HG03342 (cell line): ENCODE measurements at regions not wholly inside any gene's neighbourhood (a gene's known extent, or its start where the extent isn't known, plus 50 kb on each side); places are given as distances from the start of the nearest gene placed in this dataset.

Source experiments
- ATAC-seq: cut with Tn5 transposase; IDR thresholded peaks from one replicate; pipeline ENCODE4 v1.9.1; 2021; ENCODE audit warnings: mild to moderate bottlenecking, moderate library complexity; ENCODE audit not compliant: unreplicated experiment

DNA sequence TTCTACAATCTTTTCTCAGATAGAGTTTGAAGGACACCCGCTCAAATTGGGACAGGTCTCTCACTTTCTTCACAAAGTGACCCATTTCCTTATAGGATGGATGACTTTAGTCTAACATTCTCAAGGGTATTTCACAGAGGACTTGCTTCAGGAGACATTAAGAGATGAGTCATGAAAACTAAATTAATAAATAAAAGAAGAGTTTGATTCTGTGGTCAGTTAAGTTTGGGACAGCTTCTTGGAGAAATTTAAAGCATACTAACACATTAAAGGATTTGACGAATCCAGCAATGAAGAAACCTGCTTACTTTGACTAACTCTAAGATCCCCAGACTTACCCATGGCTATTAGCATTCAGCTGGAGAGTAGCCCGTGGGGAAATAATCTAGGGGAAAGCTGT, 95.6 kb upstream of the RAB3GAP2 start:
- ATAC-seq: no peak

DNA sequence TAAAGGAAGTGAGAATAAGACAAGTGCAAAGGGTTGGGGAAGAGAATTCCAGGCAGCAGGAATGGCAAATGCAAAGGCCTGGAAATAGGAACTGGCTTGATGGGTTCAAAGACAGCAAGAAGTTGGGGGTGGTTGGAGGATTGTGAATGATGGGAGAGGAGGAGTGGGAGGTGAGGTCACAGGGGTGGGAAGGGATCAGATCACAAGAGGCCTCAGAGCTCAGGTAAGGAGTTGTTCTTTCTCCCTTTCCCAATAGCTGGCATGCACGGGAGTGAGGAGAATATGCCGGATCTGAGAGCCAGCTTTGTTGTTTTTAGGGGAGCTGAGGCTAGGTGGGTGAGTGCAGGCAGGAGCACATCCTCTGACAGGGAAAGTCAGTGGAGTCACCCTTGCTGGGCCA, 94.0 kb upstream of the RAB3GAP2 start:
- ATAC-seq: no peak

DNA sequence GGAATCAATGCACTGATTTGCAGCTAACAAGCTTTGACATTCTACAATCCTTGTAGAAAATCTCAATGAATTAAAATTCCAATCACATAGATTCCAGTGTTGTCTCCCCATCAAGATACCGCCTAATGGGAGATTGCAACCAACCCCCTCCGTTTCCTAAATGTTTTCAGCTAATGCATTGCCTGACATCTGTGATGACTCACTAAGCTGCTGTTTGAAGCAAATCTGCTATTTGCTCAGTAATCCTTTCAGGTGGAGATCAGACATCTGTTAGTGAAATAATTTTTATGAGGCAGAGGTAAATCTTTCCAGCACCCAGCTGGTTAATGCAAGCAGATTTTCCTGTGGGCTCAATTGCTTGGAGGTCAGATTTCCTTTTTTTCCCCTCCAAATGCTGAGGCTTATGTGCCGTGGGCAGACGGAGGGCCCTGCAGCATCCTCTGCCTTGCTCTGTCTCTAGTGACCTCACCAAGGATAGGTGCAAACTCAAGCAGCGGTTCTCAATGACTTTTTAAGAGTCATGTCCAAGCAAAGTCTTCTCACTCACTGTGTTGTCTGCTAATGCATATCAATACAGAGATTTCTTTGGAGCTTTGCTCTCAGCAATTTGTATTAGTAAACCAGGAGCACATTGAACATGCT, 91.1 kb upstream of the RAB3GAP2 start:
- ATAC-seq: no peak

DNA sequence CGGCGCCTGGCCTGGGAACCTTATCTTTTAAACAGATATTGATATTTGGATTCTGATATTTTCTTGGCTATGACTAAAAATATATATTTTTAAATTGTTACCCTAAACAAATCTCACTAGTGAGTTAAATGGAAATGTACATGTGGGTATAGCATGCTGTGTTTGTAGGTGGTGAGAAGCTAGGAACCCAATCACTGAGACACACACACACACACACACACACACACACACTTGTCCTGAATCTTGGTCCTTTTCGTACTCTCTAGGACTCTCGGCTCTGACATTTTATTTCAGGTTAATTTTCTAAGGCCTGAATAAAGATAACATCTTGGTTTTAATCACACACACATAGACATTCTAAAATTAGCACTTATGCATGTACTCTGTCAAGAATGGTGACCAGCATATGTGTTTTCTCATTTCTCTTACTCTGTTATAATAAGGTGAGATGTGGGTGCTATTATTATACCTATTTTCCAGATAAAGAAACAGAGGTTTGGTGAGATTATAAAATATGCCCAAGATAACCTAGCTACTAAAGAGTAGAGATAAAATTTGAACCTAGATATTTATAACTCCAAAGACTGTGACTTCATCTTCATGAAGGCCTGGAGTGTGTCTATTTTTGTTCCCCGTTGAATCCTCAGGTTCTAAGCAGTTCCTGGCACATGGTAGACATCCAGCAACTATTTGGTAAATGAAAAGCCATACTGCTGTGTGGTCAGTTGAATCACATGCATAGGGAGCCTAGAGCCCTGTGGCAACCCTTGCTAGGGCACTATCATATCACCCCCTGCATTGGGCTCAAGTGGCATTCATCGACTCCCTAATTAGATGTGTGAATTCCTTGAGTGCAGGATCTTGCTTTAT, 85.0 kb upstream of the RAB3GAP2 start:
- ATAC-seq: no peak

DNA sequence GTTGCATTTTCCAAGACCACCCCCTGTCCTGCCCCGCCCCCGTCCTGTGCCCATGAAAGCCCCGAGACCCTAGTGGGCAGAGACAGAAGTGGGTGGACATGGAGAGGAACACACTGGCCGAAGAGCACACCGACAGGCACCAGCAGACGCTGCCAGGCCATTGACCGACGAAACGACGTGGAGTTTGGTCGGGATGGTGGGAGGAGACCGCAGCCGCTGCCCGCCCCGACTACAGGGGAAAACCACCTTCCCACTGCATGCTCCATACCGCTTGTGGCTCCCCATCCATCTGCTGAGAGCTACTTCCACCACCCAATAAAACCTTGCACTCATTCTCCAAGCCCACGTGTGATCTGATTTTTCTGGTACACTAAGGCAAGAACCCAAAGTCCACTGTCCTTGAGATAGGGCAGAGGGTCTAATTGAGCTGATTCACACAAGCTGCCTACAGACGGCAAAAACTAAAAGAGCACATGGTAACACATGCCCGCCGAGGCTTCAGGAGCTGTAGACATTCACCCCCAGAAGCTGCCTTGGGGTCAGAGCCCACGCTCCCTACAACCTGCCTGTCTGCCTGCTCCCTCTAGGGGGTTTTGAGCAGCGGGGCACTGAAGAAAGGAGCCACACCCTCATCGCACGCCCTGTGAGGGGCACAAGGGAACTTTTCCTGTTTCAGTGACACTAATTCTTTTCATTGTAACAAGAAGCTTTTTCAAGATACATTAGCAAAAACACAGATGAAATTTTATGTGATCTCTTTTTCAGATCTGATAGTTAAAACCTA, 81.2 kb upstream of the RAB3GAP2 start:
- ATAC-seq: peak; percentile 51

DNA sequence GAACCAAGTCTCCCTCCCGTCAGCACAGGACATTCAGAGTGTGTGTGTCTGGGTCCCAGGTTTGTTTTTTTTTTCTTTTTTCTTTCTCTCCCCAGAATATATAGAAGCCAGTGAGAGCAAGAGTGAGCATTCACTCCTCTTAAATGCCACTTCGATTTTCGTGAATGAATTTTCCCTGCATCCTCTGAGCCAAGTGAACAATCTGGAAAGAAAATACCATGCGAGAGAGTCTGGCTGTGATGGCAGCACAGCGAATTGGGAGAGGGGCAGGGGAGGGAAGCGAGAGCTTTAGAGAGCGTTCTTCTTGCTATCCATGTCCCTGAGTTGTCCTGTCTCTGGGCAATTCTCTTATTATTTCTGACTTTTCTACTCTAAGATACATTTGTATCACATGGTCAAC, 76.0 kb upstream of the RAB3GAP2 start:
- ATAC-seq: no peak

DNA sequence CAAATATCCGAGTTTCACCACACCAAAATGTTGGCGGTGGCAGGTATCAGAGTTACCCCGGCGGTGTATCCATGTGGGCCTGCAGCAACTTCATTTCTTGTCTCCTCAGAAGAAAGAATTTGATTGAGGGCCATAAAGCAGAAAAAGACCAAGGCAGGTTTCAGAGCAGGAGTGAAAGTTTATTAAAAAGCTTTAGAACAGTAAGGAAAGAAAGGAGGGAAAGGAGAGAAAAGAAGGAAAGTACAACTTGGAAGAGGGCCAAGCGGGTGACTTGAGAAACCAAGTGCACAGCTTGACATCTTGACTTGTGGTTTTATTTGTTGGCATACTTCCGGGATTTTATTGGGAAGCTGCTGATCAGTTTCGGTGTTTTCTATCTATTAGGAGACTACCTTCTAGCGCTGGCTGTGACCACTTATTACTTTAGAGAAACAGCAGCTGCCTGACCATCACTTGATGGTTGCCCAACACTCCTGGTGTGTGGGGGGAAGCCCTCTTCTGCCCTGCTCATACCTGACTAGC, 75.5 kb upstream of the RAB3GAP2 start:
- no peak for ATAC-seq

DNA sequence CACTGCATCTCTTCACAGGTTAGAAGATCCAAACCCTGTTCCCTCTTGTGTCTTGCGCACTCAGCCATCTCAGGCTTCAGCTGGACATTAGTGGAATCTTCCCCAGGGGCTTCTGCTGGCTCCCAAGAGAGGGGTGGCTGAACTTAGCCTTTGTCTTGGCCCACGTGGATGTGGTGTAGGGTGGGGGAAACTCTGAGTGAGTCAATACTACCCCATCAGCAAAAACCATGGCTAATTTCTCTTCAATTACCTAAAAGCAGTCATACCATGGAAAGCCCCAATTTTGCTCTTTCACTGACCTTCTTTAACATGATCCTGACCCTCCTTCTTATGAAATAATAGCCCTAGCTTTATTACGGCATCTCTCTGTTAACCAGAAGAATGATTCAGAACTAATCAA, 72.5 kb upstream of the RAB3GAP2 start:
- ATAC-seq: peak; percentile 59

DNA sequence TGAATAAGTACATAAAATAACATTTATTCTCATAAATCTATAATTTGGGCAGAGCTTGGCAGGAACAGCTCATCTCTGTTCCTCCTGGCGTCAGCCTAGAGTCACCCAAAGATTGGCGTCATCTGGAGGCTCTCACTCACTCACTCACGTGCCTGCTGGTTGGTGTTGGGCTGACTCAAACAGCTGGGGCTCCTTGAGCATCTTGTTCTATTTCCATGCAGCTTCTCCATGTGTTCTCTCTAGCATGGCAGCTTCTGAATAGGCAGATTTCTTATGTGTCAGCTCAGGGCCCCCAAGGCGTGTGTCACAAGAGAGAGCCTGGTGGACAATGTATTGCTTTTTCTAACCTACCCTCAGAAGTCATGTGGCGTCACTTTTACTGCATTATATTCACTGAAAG, 70.6 kb upstream of the RAB3GAP2 start:
- no peak for ATAC-seq

DNA sequence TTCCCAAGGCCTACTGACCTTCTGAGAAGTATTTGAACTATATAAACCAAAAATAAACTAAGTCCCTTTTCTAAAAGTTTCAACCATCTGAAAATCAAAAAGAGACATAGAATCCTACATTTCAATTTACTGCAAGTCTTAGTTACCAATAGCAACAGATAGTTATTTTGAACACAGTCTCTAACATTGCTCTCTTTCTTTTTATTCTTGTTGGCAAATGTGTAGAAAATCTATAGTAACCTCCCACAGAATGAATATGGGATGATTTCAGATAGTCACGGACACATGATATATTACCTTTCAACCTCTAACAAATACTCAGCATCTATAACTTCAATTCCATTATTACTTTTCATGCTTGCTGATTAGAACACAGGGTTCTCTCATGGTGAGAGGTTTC, 68.9 kb upstream of the RAB3GAP2 start:
- no peak for ATAC-seq

DNA sequence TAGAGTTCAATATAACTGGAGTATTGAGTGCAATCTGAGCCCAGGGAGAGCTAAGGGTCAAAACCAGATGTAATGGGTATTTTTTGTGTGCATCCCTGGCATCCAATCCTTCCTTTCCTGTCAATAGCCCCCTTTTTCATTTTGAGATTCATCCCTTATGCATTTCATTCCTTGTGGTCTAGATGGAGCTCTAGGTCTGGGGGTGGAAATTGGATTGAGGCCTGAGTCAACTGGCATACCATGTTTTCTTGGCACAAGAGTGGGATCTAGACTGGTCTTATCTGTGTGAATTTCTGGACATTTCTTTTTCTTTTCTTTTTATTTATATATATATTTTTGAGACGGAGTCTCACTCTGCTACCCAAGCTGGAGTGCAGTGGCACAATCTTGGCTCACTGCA, 67.3 kb upstream of the RAB3GAP2 start:
- ATAC-seq: no peak

DNA sequence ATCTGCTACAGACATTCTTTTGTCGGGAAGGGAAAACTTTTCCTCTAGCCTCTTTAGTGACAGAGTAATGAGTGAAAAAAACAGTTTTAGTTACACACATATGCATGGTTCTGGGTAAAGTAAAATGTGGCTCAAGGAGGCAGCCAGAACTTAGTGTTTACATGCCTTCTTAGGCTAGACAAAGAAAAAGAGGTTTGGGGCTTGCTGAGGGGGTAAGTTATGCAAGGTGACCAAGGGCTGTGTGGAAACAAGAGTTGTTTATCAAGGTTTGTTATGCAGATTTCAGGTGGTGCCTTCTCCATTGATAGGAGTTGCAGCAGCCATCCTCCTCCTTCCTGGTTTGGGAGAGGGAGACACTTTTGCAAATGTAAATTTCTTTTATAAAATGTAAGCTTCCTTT, 66.5 kb upstream of the RAB3GAP2 start:
- no peak for ATAC-seq

DNA sequence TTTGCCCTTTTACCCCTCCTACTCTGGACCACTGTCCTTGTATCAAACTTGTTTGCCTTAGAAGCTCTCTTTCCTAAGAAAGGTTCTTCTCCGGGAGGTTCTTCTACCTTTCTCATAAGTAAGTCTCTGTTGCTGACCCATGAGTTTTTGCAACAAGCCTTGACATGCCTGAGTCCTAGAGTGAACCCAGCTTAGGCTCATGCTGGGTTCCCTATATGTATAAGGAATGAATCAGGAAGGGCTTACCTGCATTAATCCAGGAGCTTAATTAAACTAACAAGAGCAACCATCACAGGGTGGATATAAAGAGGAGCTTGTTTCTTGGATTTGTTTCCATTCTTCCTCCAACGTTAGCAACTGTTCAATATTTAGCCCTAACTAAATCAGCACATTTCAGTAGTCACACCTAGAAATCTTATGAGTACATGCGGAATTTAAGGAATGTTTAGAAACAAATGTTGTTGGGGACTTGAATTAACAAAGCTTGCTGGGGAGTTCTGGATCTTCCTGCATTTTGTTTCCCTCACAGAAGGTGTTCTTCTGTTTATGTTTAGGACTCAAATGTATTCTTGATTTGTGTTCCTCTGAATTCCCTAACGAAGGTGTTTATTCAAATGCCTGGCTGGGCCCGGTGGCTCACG, 64.3 kb upstream of the RAB3GAP2 start:
- ATAC-seq: no peak

DNA sequence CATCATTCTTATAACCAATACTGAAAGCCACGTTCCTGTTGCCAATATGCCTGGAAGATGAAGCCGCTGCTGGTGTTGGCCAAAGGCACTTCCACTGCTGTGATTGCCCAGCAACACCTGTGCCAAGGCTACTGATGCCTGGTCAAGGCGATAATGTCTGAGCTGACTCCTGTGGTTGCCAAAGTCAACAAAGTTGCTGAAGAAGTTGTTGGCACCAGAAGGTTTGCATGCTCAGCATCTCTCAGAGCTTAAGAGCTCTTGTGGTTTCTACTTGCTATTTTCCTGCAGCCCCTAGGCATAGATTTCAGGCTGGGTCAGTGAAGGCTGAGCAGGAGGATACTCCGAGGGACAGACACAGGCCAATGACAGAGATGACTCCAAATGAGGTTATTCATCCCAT, 63.4 kb upstream of the RAB3GAP2 start:
- ATAC-seq: no peak

DNA sequence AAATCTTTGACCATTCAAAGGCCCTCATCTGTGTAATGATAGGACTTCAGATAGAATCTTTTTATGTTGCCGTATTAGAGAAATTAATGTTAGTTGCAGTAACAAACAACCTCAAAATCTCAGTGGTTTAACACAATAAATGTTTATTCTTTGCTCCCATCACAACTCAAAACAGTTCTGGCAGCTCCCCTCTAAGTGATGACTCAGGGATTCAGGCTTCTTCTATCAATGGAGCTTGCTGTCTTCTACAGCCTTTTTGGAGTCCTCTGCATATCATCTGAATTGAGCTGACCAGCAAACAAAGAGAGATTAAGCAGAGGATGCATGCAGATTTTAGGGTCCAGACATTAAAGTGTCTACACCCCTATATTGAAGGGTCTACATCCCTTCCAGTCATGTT, 59.1 kb upstream of the RAB3GAP2 start:
- no peak for ATAC-seq

DNA sequence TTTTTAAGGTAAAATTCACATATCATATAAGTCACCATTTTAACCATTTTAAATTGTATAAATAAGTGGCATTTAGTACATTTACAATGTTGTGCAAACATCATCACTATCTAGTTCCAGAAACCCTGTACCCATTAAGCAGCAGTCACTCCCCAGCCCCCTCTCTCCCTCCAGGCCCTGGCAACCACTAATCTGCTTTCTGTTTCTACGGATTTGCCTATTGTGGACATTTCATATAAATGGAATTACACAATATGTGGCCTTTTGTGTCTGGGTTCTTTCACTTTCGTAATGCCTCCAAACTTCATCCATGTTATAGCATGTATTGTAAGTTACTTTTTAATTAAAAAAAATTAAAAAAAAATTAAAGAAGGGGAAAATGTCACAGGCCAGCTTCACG, 58.0 kb upstream of the RAB3GAP2 start:
- no peak for ATAC-seq

DNA sequence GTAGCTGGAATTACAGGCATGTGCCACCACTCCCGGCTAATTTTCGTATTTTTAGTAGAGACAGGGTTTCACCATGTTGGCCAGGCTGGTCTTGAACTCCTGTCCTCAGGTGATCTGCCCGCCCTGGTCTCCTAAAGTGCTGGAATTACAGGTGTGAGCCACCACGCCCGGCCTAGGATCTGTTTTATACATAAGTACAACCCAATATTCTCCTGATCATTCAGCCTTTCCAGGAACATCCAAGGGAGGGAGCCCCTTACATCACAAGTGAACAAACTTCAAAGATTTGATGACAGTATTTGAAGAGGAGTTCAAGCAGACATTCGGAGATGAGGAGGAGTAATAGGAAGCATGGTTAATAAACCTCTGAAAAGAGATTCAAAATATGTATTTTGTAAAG, 54.9 kb upstream of the RAB3GAP2 start:
- ATAC-seq: no peak

DNA sequence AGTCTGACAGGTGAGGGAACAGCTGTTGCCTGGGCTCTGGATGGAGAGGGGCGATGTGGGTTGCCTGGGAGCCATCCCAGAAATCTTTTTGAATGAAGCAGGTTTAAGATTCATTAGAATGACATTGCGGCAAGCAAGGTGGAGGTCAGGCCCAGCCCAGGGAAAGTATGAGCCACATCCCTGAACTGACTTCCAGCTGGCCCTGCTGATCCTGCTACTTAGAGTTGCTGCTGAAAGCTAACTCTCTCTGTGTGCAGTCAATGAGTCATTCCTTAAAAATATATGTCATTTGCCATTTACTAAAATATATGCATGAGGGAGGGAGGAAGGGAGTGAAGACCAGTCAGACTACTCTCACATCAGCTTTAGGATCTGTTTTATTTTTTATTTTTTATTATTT, 54.3 kb upstream of the RAB3GAP2 start:
- no peak for ATAC-seq

DNA sequence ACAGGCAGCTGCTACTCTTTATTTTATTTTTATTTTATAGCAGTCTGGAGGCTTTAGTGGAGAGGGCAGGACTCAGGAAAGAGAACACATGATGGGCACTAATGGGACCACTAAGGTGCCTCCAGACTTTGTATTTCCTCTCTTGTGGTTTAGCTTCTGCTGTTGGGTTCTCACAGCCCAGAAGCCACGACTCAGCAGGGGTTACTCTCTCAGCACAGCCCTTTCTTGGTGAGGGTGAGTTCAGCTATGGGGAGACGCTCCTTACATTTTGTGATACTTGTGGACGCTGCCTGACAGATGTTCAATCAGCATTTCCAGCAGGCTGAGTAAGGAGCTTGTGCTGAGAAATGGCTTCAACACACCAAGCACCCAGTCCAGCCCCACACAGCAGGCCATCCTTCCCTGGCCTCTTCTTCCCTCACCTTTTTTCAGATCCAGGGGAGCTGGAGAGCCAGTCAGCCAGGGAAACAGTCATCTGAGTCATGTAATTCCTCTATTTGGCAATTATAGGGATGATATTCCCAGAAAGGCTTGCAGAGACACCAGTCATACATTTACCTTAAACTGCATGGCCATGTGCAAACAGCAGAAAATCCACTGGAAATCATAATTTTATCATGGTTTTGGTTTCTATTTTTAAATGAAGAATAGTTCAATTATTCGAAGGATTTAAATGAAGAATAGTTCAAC, 53.2 kb upstream of the RAB3GAP2 start:
- ATAC-seq: no peak

DNA sequence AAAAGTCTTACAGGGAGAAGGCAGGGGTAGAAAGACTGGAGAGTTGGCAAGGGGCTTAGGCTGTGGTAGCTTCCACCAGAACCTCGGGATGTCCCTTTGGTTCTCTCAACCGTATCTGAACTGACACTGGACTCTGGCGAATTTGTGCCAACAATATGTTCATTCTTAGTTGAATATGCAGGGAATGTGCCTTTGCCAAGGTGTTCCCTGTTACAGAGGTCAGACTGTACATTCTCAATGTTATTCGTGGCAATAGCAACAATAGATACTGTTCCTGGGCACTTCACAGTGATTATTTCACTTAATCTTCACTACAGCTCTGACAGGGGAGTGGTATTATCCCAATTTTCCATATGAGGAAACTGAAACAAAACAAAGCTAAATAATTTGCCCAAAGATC, 51.5 kb upstream of the RAB3GAP2 start:
- ATAC-seq: no peak

DNA sequence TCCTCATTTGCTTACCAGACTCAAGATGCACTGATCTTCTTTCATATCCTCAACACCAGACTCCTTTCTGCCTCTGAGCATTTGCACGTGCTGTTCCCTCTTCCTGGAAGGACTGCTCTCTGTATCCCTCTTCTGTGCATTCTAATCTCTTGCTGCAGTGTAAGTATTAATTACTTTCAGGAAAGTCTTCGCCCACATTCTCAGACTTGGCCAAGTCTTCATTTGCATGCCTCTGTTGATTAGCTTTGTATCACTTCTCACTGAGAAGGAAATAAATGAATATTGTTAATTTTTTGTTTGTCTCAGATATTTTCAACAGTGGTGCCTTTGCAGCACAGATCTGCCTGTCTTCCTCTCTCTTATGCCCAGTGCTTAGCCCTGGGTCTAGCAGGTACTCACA, 50.3 kb upstream of the RAB3GAP2 start:
- ATAC-seq: no peak
